Raji (cell line): ENCODE measurements at regions not wholly inside any gene's neighbourhood (a gene's known extent, or its start where the extent isn't known, plus 50 kb on each side); places are given as distances from the start of the nearest gene placed in this dataset.

Experiments
- POLR2A ChIP-seq: IDR thresholded peaks from 2 replicates; pipeline ENCODE4 v1.6.1; 2011; ENCODE audit warnings: low read depth, low read length, control low read depth; ENCODE audit not compliant: insufficient read depth

GRCh38 chr11:59267736-59268475 is 55.2 kb upstream of the MPEG1 start:
- no peak for TF ChIP-seq POLR2A

- no peak for TF ChIP-seq POLR2A
Measured at GRCh38 chr11:59267196-59267595, 54.5 kb upstream of the MPEG1 start.

GRCh38 chr11:59266491-59266890 is 53.8 kb upstream of the MPEG1 start:
- TF ChIP-seq POLR2A, result no peak

- TF ChIP-seq POLR2A, result no peak
Measured at GRCh38 chr11:59265735-59266134, 53.0 kb upstream of the MPEG1 start.

GRCh38 chr11:59264736-59265135 is 52.0 kb upstream of the MPEG1 start:
- no peak for TF ChIP-seq POLR2A

- no peak for TF ChIP-seq POLR2A
Measured at GRCh38 chr11:59263225-59263894, 50.6 kb upstream of the MPEG1 start.
